CD4-positive, alpha-beta T cell (primary cell): ENCODE measurements at regions not wholly inside any gene's neighbourhood (a gene's known extent, or its start where the extent isn't known, plus 50 kb on each side); places are given as distances from the start of the nearest gene placed in this dataset.

Source experiments
- ATAC-seq: fragments of 200-7000 bp; cut with Tn5 transposase; one replicate; pipeline ENCODE4 v1.10.0; 2022; ENCODE audit warnings: mild to moderate bottlenecking; ENCODE audit not compliant: poor library complexity
- CTCF ChIA-PET: fragments of 350-600 bp; sonication (Branson Sonifier 250); formaldehyde crosslinking; loops from one replicate; lab custom pipeline; 2021; ENCODE audit warnings: antibody characterized with exemption, inconsistent platforms; lab: Charles Lee
- POLR2A ChIA-PET: fragments of 350-600 bp; sonication (Branson Sonifier 250); formaldehyde crosslinking; loops from one replicate; lab custom pipeline; 2021; ENCODE audit warnings: antibody characterized with exemption, inconsistent platforms; lab: Charles Lee
- DNase-seq, 14 experiments: peaks; one replicate each; pipeline ENCODE4 v3.0.0-alpha.2; 2013 to 2020; ENCODE audit warnings: mixed read lengths in 2 of 14
- H3K27ac ChIP-seq, 2 donors: one replicate each; pipeline versions ENCODE4 v1.5.1 to v1.7.0; 2013; ENCODE audit warnings: low read length in 2 of 2, low read depth in 1 of 2, mild to moderate bottlenecking in 1 of 2
- H3K27me3 ChIP-seq, 2 experiments: 1 replicate in 1 of 2; 2 replicates in 1 of 2; pipeline versions ENCODE4 v1.6.1 to v1.7.0; 2013; ENCODE audit warnings: low read length in 2 of 2, control low read depth in 1 of 2, mild to moderate bottlenecking in 1 of 2, moderate library complexity in 1 of 2; ENCODE audit not compliant: insufficient read depth in 2 of 2, control insufficient read depth in 1 of 2
- H3K36me3 ChIP-seq: one replicate; pipeline ENCODE4 v1.6.1; 2013; ENCODE audit warnings: low read length, control low read depth; ENCODE audit not compliant: insufficient read depth
- H3K4me1 ChIP-seq: one replicate; pipeline ENCODE4 v1.6.1; 2013; ENCODE audit warnings: low read length, control low read depth; ENCODE audit not compliant: insufficient read depth
- H3K4me3 ChIP-seq: one replicate; pipeline ENCODE4 v1.5.1; 2013; ENCODE audit warnings: mild to moderate bottlenecking, low read length, moderate library complexity
- H3K9me3 ChIP-seq, 2 experiments: 1 replicate in 1 of 2; 2 replicates in 1 of 2; pipeline versions ENCODE4 v1.6.1 to v1.7.0; 2013; ENCODE audit warnings: low read length in 2 of 2, mild to moderate bottlenecking in 2 of 2, control low read depth in 1 of 2, moderate library complexity in 1 of 2; ENCODE audit not compliant: control insufficient read depth in 1 of 2, insufficient read depth in 1 of 2
- H3K27ac Mint-ChIP-seq: one replicate; pipeline ENCODE4 v1.8.0; 2020; ENCODE audit warnings: mixed read lengths
- H3K27me3 Mint-ChIP-seq: one replicate; pipeline ENCODE4 v1.8.0; 2021; ENCODE audit warnings: mixed read lengths
- H3K36me3 Mint-ChIP-seq: one replicate; pipeline ENCODE4 v1.8.0; 2021; ENCODE audit warnings: low read depth, mixed read lengths
- H3K4me1 Mint-ChIP-seq: one replicate; pipeline ENCODE4 v1.8.0; 2021; ENCODE audit warnings: low read depth, mixed read lengths
- H3K4me3 Mint-ChIP-seq: one replicate; pipeline ENCODE4 v1.8.0; 2020; ENCODE audit warnings: mild to moderate bottlenecking, mixed read lengths
- H3K9me3 Mint-ChIP-seq: one replicate; pipeline ENCODE4 v1.8.0; 2020; ENCODE audit warnings: mixed read lengths
- intact Hi-C, 2 experiments: fragments of 100-400 bp; cut with DNase I in 1 of 2; cut with micrococcal nuclease in 1 of 2; formaldehyde crosslinking; loops; one replicate each; pipeline versions ENCODE4 v1.15.1 to v1.9.0; 2023 to 2025; cut with DNase I, micrococcal nuclease
- TF ChIP-seq, protein P1 (sequence below): fragments of 200-600 bp; IDR thresholded peaks from one replicate; pipeline ENCODE4 v1.8.0; 2022; ENCODE audit warnings: antibody characterized with exemption, mild to moderate bottlenecking

GRCh38 chr13:68160466-68160865 lies 930.3 kb upstream of the PCDH9 start:
- Mint-ChIP-seq H3K4me1 (no peaks in the 10 kb centered on the region), H3K36me3 (no peaks in the 10 kb centered on the region), H3K9me3 (peaks cover 18% of the 10 kb centered on the region), H3K27me3 (no peaks in the 10 kb centered on the region), H3K4me3 (no peak overlapping the region), H3K27ac (no peak overlapping the region)
- no peak for DNase-seq
- intact Hi-C loops, result no loop called here
- Histone ChIP-seq H3K27ac (no peak overlapping the region), H3K4me3 (no peak overlapping the region), H3K4me1 (no peaks in the 10 kb centered on the region), H3K36me3 (no peaks in the 10 kb centered on the region), H3K27me3 (no peaks in the 10 kb centered on the region), H3K9me3 (peaks cover 0 to 8% of the 10 kb centered on the region in 2 experiments)
- ChIA-PET POLR2A (no interaction called here), CTCF (no interaction called here)
- TF ChIP-seq, protein P1, sequence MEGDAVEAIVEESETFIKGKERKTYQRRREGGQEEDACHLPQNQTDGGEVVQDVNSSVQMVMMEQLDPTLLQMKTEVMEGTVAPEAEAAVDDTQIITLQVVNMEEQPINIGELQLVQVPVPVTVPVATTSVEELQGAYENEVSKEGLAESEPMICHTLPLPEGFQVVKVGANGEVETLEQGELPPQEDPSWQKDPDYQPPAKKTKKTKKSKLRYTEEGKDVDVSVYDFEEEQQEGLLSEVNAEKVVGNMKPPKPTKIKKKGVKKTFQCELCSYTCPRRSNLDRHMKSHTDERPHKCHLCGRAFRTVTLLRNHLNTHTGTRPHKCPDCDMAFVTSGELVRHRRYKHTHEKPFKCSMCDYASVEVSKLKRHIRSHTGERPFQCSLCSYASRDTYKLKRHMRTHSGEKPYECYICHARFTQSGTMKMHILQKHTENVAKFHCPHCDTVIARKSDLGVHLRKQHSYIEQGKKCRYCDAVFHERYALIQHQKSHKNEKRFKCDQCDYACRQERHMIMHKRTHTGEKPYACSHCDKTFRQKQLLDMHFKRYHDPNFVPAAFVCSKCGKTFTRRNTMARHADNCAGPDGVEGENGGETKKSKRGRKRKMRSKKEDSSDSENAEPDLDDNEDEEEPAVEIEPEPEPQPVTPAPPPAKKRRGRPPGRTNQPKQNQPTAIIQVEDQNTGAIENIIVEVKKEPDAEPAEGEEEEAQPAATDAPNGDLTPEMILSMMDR, result no peak
- no peak for ATAC-seq

GRCh38 chr13:68152414-68152813 lies 922.3 kb upstream of the PCDH9 start:
- intact Hi-C loops, result no loop called here
- Mint-ChIP-seq H3K27ac (no peak overlapping the region), H3K4me3 (no peak overlapping the region), H3K4me1 (no peaks in the 10 kb centered on the region), H3K9me3 (peaks cover 16% of the 10 kb centered on the region), H3K36me3 (no peaks in the 10 kb centered on the region), H3K27me3 (no peaks in the 10 kb centered on the region)
- H3K4me1 ChIP-seq, result no peaks in the 10 kb centered on the region
- H3K27me3 ChIP-seq, result no peaks in the 10 kb centered on the region
- no peaks in the 10 kb centered on the region for H3K36me3 ChIP-seq
- POLR2A ChIA-PET, result no interaction called here
- CTCF ChIA-PET, result no interaction called here
- no peak overlapping the region for H3K4me3 ChIP-seq
- no peak overlapping the region for H3K27ac ChIP-seq
- TF ChIP-seq, protein P1, result no peak
- ATAC-seq (no peak), DNase-seq (no peak)
- H3K9me3 ChIP-seq, result peaks cover 8 to 9% of the 10 kb centered on the region in 2 experiments

- Mint-ChIP-seq H3K27ac (no peak overlapping the region), H3K4me3 (no peak overlapping the region), H3K4me1 (no peaks in the 10 kb centered on the region), H3K9me3 (peaks cover 5% of the 10 kb centered on the region), H3K36me3 (no peaks in the 10 kb centered on the region), H3K27me3 (no peaks in the 10 kb centered on the region)
- no peak overlapping the region for H3K4me3 ChIP-seq
- intact Hi-C loops, result no loop called here
- no peaks in the 10 kb centered on the region for H3K27me3 ChIP-seq
- ChIA-PET POLR2A (no interaction called here), CTCF (no interaction called here)
- H3K36me3 ChIP-seq, result no peaks in the 10 kb centered on the region
- no peaks in the 10 kb centered on the region for H3K9me3 ChIP-seq
- H3K4me1 ChIP-seq, result no peaks in the 10 kb centered on the region
- no peak for DNase-seq
- no peak for ATAC-seq
- no peak overlapping the region for H3K27ac ChIP-seq
- TF ChIP-seq, protein P1, result no peak
Observed at GRCh38 chr13:68145852-68146251, 915.7 kb upstream of the PCDH9 start.
